SU-DHL-6 (cell line): ENCODE measurements at regions not wholly inside any gene's neighbourhood (a gene's known extent, or its start where the extent isn't known, plus 50 kb on each side); places are given as distances from the start of the nearest gene placed in this dataset.

Source experiments
- H2AFZ ChIP-seq: fragments of 200-600 bp; sonication (generic); 2 replicates; pipeline ENCODE4 v1.6.1; 2014; ENCODE audit warnings: low read depth, mild to moderate bottlenecking, moderate library complexity, mixed read lengths, antibody characterized with exemption, low read length; ENCODE audit not compliant: severe bottlenecking
- H3F3A ChIP-seq: fragments of 200-600 bp; shearing (Covaris generic); 2 replicates; pipeline ENCODE4 v1.6.0; 2016; ENCODE audit warnings: antibody characterized with exemption, mild to moderate bottlenecking; ENCODE audit not compliant: insufficient read depth
- H3K27ac ChIP-seq: fragments of 200-600 bp; sonication (generic); 2 replicates; pipeline ENCODE4 v1.5.1; 2016; ENCODE audit warnings: low read depth, mild to moderate bottlenecking, low read length, moderate library complexity, mixed read lengths
- H3K27me3 ChIP-seq: fragments of 200-600 bp; sonication (generic), shearing (Covaris generic); 2 replicates; pipeline ENCODE4 v1.6.0; 2014; ENCODE audit warnings: mild to moderate bottlenecking, low read length
- H3K36me3 ChIP-seq: fragments of 200-600 bp; sonication (generic); 2 replicates; pipeline ENCODE4 v1.6.1; 2014; ENCODE audit warnings: mild to moderate bottlenecking, low read length, mixed read lengths
- H3K4me2 ChIP-seq: fragments of 300-600, 200-600 bp; shearing (Covaris generic), sonication (generic); 2 replicates; pipeline ENCODE4 v1.6.0; 2014; ENCODE audit warnings: low read length, low read depth, mild to moderate bottlenecking; ENCODE audit not compliant: poor library complexity, severe bottlenecking
- H3K4me3 ChIP-seq: fragments of 200-600 bp; sonication (generic); 2 replicates; pipeline ENCODE4 v1.5.1; 2014; ENCODE audit warnings: antibody characterized with exemption, low read length, mild to moderate bottlenecking, mixed read lengths; ENCODE audit not compliant: insufficient read depth, poor library complexity, severe bottlenecking
- H3K79me2 ChIP-seq: fragments of 200-600 bp; sonication (generic); 2 replicates; pipeline ENCODE4 v1.6.1; 2014; ENCODE audit warnings: mild to moderate bottlenecking, low read length, moderate library complexity; ENCODE audit not compliant: insufficient read depth
- H3K9ac ChIP-seq: fragments of 200-600 bp; sonication (generic); 2 replicates; pipeline ENCODE4 v1.7.0; 2014; ENCODE audit warnings: mild to moderate bottlenecking, low read length
- H3K9me2 ChIP-seq: fragments of 200-600 bp; sonication (generic); replicated peaks from 2 replicates; pipeline ENCODE4 v1.6.1; 2014; ENCODE audit warnings: low read length; ENCODE audit not compliant: insufficient read depth
- H3K9me3 ChIP-seq: fragments of 200-600 bp; sonication (generic); 2 replicates; pipeline ENCODE4 v1.6.1; 2014; ENCODE audit warnings: low read length, mixed read lengths; ENCODE audit not compliant: insufficient read depth
- H4K20me1 ChIP-seq: fragments of 200-600 bp; sonication (generic); 2 replicates; pipeline ENCODE4 v1.6.1; 2014; ENCODE audit warnings: low read depth, mild to moderate bottlenecking, antibody characterized with exemption, low read length, moderate library complexity, mixed read lengths
- CTCF ChIP-seq: fragments of 200-600 bp; sonication (generic); IDR thresholded peaks from one replicate; pipeline ENCODE4 v1.5.1; 2017; ENCODE audit warnings: antibody characterized with exemption, mild to moderate bottlenecking, low read length, moderate library complexity; ENCODE audit not compliant: insufficient read depth, poor library complexity, severe bottlenecking
- EZH2phosphoT487 ChIP-seq: fragments of 200-600 bp; sonication (generic), shearing (Covaris generic); conservative IDR thresholded peaks from 2 replicates; pipeline ENCODE4 v1.6.1; 2018; ENCODE audit warnings: mild to moderate bottlenecking, antibody characterized with exemption, low read length, moderate library complexity, mixed read lengths

GRCh38 chr13:74004109-74004508 lies 130.1 kb downstream of the KLF12 start:
- Histone ChIP-seq H3K27ac (no peak overlapping the region), H3K27me3 (no peaks in the 10 kb centered on the region), H3K4me3 (no peak overlapping the region), H3K79me2 (no peaks in the 10 kb centered on the region), H3K9me3 (no peaks in the 10 kb centered on the region), H3K9ac (no peak overlapping the region), H3K9me2 (no peaks in the 10 kb centered on the region), H3F3A (0 out of 2 replicates have a peak, but pooled peaks cover under 1% of the 10 kb centered on the region), H2AFZ (no peak overlapping the region), H4K20me1 (no peaks in the 10 kb centered on the region), H3K4me2 (no peak overlapping the region), H3K36me3 (no peaks in the 10 kb centered on the region)
- TF ChIP-seq EZH2phosphoT487 (no peak), CTCF (no peak)

DNA sequence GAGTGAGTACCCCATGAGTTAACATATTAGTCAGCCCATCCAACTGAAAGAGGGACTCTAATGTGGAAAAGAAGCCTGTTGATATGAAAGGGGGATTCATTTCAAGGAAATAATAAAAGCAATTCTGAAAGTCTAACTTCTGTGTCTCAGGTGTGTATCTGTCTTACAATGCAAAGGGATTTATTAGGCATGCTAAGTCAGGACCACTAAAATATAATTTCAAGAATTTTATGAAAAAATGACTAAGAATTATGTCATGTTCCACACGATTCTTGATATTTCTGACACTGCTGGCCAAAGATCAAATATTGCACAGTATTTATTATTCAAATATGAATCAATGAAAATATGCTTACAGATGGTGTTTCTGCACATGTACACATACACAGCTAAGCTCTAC lies 130.8 kb downstream of the KLF12 start:
- Histone ChIP-seq H3K9ac (no peak overlapping the region), H3K4me3 (no peak overlapping the region), H3K4me2 (no peak overlapping the region), H3K79me2 (no peaks in the 10 kb centered on the region), H4K20me1 (no peaks in the 10 kb centered on the region), H3K9me2 (no peaks in the 10 kb centered on the region), H3K9me3 (no peaks in the 10 kb centered on the region), H3K27me3 (no peaks in the 10 kb centered on the region), H3F3A (peaks cover 6% of the 10 kb centered on the region), H3K27ac (no peak overlapping the region), H2AFZ (no peak overlapping the region), H3K36me3 (no peaks in the 10 kb centered on the region)
- TF ChIP-seq EZH2phosphoT487 (no peak), CTCF (no peak)

GRCh38 chr13:74000876-74001275 lies 133.3 kb downstream of the KLF12 start:
- Histone ChIP-seq H2AFZ (no peak overlapping the region), H3K9me3 (no peaks in the 10 kb centered on the region), H3K27me3 (no peaks in the 10 kb centered on the region), H4K20me1 (no peaks in the 10 kb centered on the region), H3K9me2 (no peaks in the 10 kb centered on the region), H3K79me2 (no peaks in the 10 kb centered on the region), H3K27ac (no peak overlapping the region), H3K36me3 (no peaks in the 10 kb centered on the region), H3K4me2 (no peak overlapping the region), H3K9ac (no peak overlapping the region), H3K4me3 (no peak overlapping the region), H3F3A (peaks cover 11% of the 10 kb centered on the region)
- TF ChIP-seq CTCF (no peak), EZH2phosphoT487 (no peak)

GRCh38 chr13:73998631-73999030 lies 135.6 kb downstream of the KLF12 start:
- Histone ChIP-seq H3K9ac (peak overlapping the region; percentile 28), H3K36me3 (no peaks in the 10 kb centered on the region), H3K27me3 (no peaks in the 10 kb centered on the region), H3K4me2 (peak overlapping the region; percentile 51), H3F3A (peaks cover 11% of the 10 kb centered on the region), H3K4me3 (no peak overlapping the region), H4K20me1 (no peaks in the 10 kb centered on the region), H3K27ac (peak overlapping the region; percentile 79), H3K9me2 (no peaks in the 10 kb centered on the region), H2AFZ (no peak overlapping the region), H3K79me2 (no peaks in the 10 kb centered on the region), H3K9me3 (no peaks in the 10 kb centered on the region)
- TF ChIP-seq EZH2phosphoT487 (no peak), CTCF (peak; percentile 18)
